Activated CD4-positive, alpha-beta memory T cell treated with anti-CD3 and anti-CD28 coated beads for 36 hours (primary cell): ENCODE measurements at regions not wholly inside any gene's neighbourhood (a gene's known extent, or its start where the extent isn't known, plus 50 kb on each side); places are given as distances from the start of the nearest gene placed in this dataset.

Source experiments
- CTCF ChIA-PET: fragments of 350-600 bp; sonication (Branson Sonifier 250); formaldehyde crosslinking; loops from one replicate; lab custom pipeline; 2021; ENCODE audit warnings: antibody characterized with exemption, inconsistent platforms; lab: Charles Lee
- POLR2A ChIA-PET: fragments of 350-600 bp; sonication (Branson Sonifier 250); formaldehyde crosslinking; loops from one replicate; lab custom pipeline; 2021; ENCODE audit warnings: antibody characterized with exemption; lab: Charles Lee
- DNase-seq: peaks from one replicate; pipeline ENCODE4 v3.0.0-alpha.2; 2020
- H3K27ac Mint-ChIP-seq: one replicate; pipeline ENCODE4 v1.8.0; 2021; ENCODE audit warnings: mixed read lengths
- H3K27me3 Mint-ChIP-seq: one replicate; pipeline ENCODE4 v1.8.0; 2021; ENCODE audit warnings: mixed read lengths
- H3K36me3 Mint-ChIP-seq: one replicate; pipeline ENCODE4 v1.8.0; 2021; ENCODE audit warnings: mixed read lengths
- H3K4me1 Mint-ChIP-seq: one replicate; pipeline ENCODE4 v1.8.0; 2021; ENCODE audit warnings: low read depth, mixed read lengths
- H3K4me3 Mint-ChIP-seq: one replicate; pipeline ENCODE4 v1.8.0; 2021; ENCODE audit warnings: mild to moderate bottlenecking, mixed read lengths
- H3K9me3 Mint-ChIP-seq: one replicate; pipeline ENCODE4 v1.8.0; 2021; ENCODE audit warnings: mixed read lengths
- intact Hi-C: fragments of 100-400 bp; cut with micrococcal nuclease; formaldehyde crosslinking; loops from one replicate; pipeline ENCODE4 v1.15.1; 2023

DNA sequence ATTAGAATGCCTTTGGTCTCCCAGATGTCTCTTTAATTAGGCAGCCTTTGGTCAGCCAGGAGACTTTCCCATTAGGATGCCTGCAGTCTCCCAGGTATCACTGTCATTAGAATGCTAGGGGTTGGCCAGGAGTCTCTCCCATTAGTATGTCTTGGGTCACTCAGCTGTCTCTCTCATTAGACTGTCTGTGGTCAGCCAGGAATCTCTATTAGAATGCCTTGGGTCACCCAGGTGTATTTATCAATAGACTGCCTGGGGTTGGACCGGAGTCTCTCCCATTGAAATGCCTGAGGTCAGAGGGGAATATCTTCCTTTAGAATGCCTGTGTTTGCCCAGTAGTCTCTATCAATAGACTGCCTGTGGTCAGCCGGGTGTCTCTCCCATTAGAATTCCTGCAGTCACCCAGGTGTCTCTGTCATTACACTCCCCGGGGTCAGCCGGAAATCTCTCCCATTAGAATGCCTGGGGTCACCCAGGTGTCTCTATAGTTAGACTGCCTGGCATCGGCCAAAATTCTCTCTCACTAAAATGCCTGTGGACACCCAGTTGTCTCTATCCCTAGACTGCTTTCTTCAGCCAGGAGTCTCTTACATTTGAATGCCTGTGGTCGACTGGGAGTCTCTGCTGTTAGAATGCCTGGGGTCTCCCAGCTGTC, 1460.3 kb downstream of the UQCRFS1 start:
- POLR2A ChIA-PET = no interaction called here
- Mint-ChIP-seq H3K9me3 (peaks cover 2% of the 10 kb centered on the region), H3K36me3 (peaks cover 3% of the 10 kb centered on the region), H3K4me3 (no peak overlapping the region), H3K4me1 (no peaks in the 10 kb centered on the region), H3K27me3 (no peaks in the 10 kb centered on the region), H3K27ac (no peak overlapping the region)
- DNase-seq = no peak
- intact Hi-C loops = no loop called here
- CTCF ChIA-PET = no interaction called here

DNA sequence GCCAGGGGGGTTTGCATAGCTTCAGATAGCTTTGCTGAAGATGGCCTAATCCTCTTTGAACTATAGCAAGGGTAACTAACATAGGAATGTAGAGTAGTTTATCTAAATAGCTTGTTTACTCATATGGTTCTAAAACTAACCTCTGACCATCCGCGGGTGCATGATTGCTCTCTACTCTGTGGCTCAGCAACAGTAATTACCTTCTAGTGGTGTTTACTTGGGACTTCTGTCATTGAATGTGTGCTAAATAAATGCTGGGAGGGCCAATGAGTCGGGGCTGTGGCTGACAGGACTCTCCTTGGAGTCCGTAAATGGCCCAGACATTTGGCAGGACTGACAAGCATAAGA, 1461.9 kb downstream of the UQCRFS1 start:
- Mint-ChIP-seq H3K9me3 (peaks cover 6% of the 10 kb centered on the region), H3K4me3 (no peak overlapping the region), H3K36me3 (peaks cover 3% of the 10 kb centered on the region), H3K27me3 (no peaks in the 10 kb centered on the region), H3K27ac (no peak overlapping the region), H3K4me1 (peaks cover 2% of the 10 kb centered on the region)
- POLR2A ChIA-PET = no interaction called here
- DNase-seq = no peak
- intact Hi-C loops = no loop called here
- CTCF ChIA-PET = no interaction called here

DNA sequence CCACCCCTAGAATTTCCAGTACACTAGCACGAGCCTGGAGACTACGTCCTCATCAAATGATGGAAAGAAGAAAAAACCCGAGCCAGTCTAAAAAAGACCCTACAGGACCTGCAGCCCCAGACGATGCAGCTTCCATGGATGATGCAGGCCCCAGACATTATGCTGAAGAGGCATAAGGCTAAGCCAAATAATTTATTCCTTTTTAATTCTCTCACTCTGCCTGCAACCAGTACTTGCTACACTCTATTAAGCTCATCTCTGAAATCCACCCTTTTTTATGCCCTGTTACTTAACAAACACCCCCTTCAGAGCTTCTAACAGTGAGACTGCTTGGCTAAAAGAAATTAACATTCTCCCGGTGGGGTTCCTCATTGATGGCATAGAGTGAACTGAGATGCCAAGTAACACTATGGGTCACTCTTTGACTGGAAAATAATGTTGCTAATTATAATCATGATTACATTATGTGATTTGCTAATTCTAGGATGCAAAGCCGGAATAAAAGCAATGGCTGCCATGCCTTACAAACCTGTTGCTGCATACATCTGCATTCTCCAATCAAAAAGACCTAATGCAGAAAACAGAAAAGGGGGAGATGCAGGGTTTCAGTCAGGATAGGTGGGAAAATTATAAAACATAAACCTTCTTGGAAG, 1462.4 kb downstream of the UQCRFS1 start:
- H3K4me3 Mint-ChIP-seq = no peak overlapping the region
- peaks cover 7% of the 10 kb centered on the region for H3K9me3 Mint-ChIP-seq
- POLR2A ChIA-PET = no interaction called here
- CTCF ChIA-PET = no interaction called here
- H3K27me3 Mint-ChIP-seq = no peaks in the 10 kb centered on the region
- DNase-seq = no peak
- H3K36me3 Mint-ChIP-seq = peaks cover 3% of the 10 kb centered on the region
- peaks cover 3% of the 10 kb centered on the region for H3K4me1 Mint-ChIP-seq
- no peak overlapping the region for H3K27ac Mint-ChIP-seq
- intact Hi-C loops = no loop called here

DNA sequence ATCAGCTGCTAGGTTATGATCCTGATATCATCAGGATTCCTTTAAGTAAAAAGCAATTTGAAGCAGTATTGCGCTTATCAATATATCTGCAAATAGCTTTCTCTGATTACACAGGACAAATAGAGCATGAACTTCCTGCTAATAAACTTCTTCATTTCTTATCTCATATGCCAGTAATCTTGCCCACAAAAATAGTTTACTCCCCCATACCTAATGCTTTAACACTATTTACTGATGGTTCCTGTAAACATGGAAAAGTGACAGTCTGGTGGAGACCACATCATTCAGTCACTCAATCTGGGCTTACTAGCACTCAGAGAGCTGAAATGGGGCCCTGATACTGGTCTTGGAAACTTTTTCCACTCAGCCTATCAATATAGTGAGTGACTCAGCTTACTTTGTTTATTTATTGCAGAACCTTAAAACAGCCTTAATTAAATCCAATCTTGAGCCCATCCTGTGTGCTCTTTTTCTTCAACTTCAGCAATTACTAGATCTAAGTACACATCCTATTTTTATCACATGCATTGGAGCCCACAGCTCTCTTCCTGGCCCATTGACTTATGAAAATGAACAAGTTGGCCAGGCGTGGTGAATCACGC, 1464.3 kb downstream of the UQCRFS1 start:
- Mint-ChIP-seq H3K27ac (no peak overlapping the region), H3K9me3 (peaks cover 11% of the 10 kb centered on the region), H3K27me3 (no peaks in the 10 kb centered on the region), H3K4me3 (no peak overlapping the region), H3K36me3 (peaks cover 15% of the 10 kb centered on the region), H3K4me1 (peaks cover 3% of the 10 kb centered on the region)
- ChIA-PET POLR2A (no interaction called here), CTCF (interaction anchor here (1.5 kb wide), 1 partner anchor 45 kb away, joined by 3 read pairs; no protein-coding TSS in a partner anchor)
- intact Hi-C loops = no loop called here
- DNase-seq = no peak

DNA sequence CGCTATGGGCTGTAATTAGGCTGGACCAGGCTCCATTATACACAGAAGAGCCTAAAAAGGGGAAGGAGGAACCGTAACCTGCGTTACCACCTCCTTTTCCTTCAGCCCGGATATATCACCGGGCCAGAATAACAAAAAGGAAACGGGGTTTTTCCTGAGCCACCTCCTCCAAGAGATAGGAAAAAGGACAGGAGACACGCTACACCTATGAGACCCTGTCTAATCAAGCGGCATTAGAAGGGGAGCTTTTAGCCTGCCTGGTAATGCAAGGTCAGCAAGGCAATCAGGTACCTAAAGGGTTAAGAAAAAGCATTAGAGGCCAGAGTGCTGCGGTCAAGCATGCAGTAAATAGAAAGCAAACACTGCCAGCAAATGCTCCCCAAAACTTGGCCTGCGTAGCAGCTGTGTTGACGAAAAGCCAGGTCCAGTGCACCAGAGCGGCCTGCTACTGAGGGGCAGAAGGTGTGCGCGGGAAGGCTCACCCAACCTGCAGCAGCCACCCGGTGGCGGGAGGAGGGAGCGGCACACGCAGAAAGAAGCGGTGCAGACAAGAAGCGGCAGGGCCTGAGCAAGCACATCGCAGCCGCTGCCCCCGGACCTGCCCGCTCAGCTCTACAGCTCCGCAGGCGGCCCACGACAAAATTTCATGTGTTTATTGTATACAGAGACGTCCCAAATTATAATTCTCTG, 1466.1 kb downstream of the UQCRFS1 start:
- H3K4me3 Mint-ChIP-seq = no peak overlapping the region
- H3K4me1 Mint-ChIP-seq = peaks cover 3% of the 10 kb centered on the region
- peaks cover 16% of the 10 kb centered on the region for H3K9me3 Mint-ChIP-seq
- CTCF ChIA-PET = no interaction called here
- POLR2A ChIA-PET = no interaction called here
- H3K27ac Mint-ChIP-seq = no peak overlapping the region
- no peaks in the 10 kb centered on the region for H3K27me3 Mint-ChIP-seq
- peaks cover 24% of the 10 kb centered on the region for H3K36me3 Mint-ChIP-seq
- peak; percentile 11 for DNase-seq
- intact Hi-C loops = no loop called here

DNA sequence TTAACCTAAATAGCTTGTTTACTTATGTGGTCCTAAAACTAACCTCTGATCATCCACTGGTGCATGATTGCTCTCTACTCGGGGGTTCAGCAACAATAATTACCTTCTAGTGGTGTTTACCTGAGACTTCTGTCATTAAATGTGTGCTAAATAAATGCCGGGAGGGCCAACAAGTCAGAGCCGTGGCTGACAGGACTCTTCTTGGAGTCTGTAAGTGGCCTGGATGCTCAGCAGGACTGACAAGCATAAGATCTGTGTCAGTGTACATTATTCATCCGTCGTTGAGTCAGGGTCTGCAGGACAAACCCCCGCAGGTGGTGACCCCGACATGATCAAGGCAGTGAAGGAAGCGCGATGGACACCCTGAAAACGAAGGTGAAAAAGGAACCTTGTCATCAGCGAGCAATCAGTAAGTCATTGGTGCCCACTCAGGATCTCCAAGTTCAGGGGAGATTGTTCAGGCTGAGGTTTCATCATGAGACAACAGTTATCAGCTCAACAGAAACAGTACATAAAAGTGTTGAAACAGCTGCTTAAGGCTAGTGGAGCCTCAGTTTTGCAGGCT, 1466.9 kb downstream of the UQCRFS1 start:
- Mint-ChIP-seq H3K9me3 (peaks cover 17% of the 10 kb centered on the region), H3K36me3 (peaks cover 25% of the 10 kb centered on the region), H3K4me3 (no peak overlapping the region), H3K27me3 (no peaks in the 10 kb centered on the region), H3K27ac (no peak overlapping the region), H3K4me1 (peaks cover 3% of the 10 kb centered on the region)
- DNase-seq = no peak
- POLR2A ChIA-PET = no interaction called here
- CTCF ChIA-PET = no interaction called here
- intact Hi-C loops = no loop called here

DNA sequence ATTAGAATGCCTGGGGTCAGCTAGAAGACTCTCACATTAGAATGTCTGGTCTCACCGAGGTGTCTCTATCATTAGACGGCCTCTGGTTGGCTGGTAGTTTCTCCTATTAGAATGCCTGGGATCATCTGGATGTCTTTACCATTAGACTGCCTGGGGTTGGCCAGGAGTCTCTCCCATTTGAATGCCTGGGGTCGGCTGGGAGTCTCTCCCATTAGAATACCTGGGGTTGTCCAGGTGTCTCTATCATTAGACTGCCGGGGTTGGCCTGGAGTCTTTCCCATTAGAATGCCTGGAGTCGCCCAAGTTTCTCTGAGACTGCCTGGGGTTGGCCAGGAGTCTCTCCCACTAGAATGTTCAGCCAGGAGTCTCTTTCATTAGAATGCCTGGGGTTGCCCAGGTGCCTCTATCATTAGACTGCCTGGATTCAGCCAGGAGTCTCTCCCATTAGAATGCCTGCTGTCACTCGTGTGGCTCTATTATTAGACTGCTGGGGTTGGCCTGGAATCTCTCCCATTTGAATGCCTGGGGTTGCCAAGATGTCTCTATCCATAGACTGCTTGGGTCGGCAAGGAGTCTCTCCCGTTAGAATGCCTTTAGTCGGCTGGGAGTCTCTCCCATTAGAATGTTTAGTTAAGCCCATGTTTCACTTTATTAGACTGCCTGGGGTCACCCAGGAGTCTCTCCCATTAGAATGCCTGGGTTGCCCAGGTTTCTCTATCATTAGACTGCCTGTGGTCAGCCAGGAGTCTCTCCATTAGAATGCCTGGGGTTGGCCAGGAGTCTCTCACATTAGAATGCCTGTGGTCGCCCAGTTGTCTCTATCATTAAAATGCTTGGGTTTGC, 1467.8 kb downstream of the UQCRFS1 start:
- H3K36me3 Mint-ChIP-seq = peaks cover 33% of the 10 kb centered on the region
- intact Hi-C loops = no loop called here
- no peaks in the 10 kb centered on the region for H3K27me3 Mint-ChIP-seq
- ChIA-PET POLR2A (no interaction called here), CTCF (no interaction called here)
- DNase-seq = no peak
- H3K4me1 Mint-ChIP-seq = peaks cover 3% of the 10 kb centered on the region
- H3K9me3 Mint-ChIP-seq = peaks cover 23% of the 10 kb centered on the region
- no peak overlapping the region for H3K4me3 Mint-ChIP-seq
- no peak overlapping the region for H3K27ac Mint-ChIP-seq

DNA sequence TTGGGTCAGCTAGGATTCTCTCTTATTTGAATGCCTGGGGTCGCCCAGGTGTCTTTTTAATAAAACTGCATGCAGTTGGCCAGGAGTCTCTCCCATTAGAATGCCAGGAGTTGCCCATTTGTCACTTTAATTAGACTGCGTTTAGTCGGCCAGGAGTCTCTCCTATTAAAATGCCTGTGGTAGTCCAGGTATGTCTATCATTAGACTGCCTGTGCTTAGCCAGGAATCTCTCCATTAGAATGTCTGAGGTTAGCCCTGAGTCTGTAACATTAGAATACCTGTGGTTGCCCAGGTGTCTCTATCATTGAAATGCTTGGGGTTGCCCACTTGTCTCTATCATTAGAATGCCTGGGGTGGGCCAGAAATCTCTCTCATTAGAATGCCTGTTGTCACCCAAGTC, 1470.9 kb downstream of the UQCRFS1 start:
- no peak overlapping the region for H3K4me3 Mint-ChIP-seq
- ChIA-PET POLR2A (no interaction called here), CTCF (no interaction called here)
- no peaks in the 10 kb centered on the region for H3K27me3 Mint-ChIP-seq
- H3K36me3 Mint-ChIP-seq = peaks cover 56% of the 10 kb centered on the region
- intact Hi-C loops = no loop called here
- H3K27ac Mint-ChIP-seq = no peak overlapping the region
- no peak for DNase-seq
- H3K9me3 Mint-ChIP-seq = peaks cover 38% of the 10 kb centered on the region
- peaks cover 3% of the 10 kb centered on the region for H3K4me1 Mint-ChIP-seq

DNA sequence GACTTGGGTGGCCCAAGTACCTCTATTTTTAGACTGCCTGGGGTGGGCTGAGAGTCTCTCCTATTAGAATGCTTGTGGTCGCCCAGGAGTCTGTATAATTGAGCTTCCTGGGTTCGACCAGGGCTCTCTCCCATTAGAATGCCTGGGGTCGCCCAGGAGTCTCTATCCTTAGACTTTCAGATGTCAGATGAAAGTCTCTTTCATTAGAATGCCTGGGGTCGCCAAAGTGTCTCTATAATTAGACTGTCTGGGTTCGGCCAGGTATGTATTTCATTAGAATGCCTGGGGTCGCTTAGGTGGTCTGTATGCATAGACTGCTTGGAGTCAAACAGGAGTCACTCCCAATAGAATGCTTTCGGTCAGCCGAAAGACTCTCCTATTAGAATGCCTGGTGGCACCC, 1471.7 kb downstream of the UQCRFS1 start:
- POLR2A ChIA-PET = no interaction called here
- H3K27ac Mint-ChIP-seq = no peak overlapping the region
- peaks cover 3% of the 10 kb centered on the region for H3K4me1 Mint-ChIP-seq
- H3K27me3 Mint-ChIP-seq = no peaks in the 10 kb centered on the region
- no peak overlapping the region for H3K4me3 Mint-ChIP-seq
- peaks cover 64% of the 10 kb centered on the region for H3K36me3 Mint-ChIP-seq
- no peak for DNase-seq
- CTCF ChIA-PET = no interaction called here
- intact Hi-C loops = no loop called here
- peaks cover 45% of the 10 kb centered on the region for H3K9me3 Mint-ChIP-seq

DNA sequence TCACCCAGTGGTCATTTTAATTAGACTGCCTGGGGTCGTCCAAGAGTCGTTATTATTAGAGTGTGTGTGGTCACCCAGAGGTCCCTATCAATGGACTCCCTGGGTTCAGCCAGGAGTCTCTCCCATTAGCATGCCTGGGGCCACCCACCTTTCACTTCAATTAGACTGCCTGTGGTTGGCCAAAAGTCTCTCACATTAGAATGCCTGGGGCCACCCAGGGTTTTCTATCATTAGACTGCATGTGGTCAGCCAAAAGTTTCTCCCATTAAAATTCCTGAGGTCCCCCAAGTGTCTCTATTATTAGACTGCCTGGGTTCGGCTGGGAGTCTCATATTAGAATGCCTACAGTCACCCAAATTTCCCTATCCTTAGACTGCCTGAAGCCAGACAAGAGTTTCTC, 1472.6 kb downstream of the UQCRFS1 start:
- H3K9me3 Mint-ChIP-seq = peaks cover 44% of the 10 kb centered on the region
- no peak overlapping the region for H3K4me3 Mint-ChIP-seq
- no peak for DNase-seq
- no peaks in the 10 kb centered on the region for H3K27me3 Mint-ChIP-seq
- POLR2A ChIA-PET = no interaction called here
- H3K36me3 Mint-ChIP-seq = peaks cover 70% of the 10 kb centered on the region
- CTCF ChIA-PET = no interaction called here
- no peak overlapping the region for H3K27ac Mint-ChIP-seq
- no peaks in the 10 kb centered on the region for H3K4me1 Mint-ChIP-seq
- intact Hi-C loops = no loop called here

DNA sequence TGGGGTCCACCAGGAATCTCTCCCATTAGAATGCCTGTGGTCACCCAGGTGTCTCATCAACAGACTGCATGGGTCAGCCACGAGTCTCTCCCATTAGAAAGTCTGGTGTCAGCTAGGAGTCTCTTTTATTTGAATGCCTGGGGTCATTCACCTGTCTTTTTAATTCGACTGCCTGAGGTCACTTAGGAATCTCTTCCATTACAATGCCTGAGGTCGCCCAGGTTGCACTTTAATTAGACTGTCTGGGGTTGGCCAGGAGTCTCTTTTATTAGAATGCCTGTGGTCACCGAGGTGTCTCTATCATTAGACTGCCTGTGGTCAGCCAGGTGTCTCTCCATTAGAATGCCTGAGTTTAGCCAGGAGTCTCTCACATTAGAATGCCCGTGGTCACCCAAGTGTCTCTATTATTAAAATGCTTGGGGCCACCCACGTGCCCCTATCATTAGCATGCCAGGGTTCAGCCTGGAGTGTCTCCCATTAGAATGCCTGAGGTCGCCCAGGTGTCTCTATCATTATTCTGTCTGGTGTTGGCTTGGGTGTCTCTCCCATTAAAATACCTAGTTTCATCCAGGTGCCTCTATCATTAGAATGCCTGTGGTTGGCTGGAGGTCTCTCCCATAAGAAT, 1474.3 kb downstream of the UQCRFS1 start:
- Mint-ChIP-seq H3K36me3 (peaks cover 76% of the 10 kb centered on the region), H3K4me3 (no peak overlapping the region), H3K27ac (no peak overlapping the region), H3K27me3 (no peaks in the 10 kb centered on the region), H3K9me3 (peaks cover 57% of the 10 kb centered on the region), H3K4me1 (no peaks in the 10 kb centered on the region)
- POLR2A ChIA-PET = no interaction called here
- DNase-seq = no peak
- intact Hi-C loops = no loop called here
- CTCF ChIA-PET = no interaction called here
